GM19455 (cell line): ENCODE measurements at regions not wholly inside any gene's neighbourhood (a gene's known extent, or its start where the extent isn't known, plus 50 kb on each side); places are given as distances from the start of the nearest gene placed in this dataset.

Experiments used
- ATAC-seq: cut with Tn5 transposase; IDR thresholded peaks from one replicate; pipeline ENCODE4 v1.9.1; 2021; ENCODE audit not compliant: unreplicated experiment

- no peak for ATAC-seq
Observed at GRCh38 chr14:47763188-47763854, 87.9 kb upstream of the MDGA2 start.

DNA sequence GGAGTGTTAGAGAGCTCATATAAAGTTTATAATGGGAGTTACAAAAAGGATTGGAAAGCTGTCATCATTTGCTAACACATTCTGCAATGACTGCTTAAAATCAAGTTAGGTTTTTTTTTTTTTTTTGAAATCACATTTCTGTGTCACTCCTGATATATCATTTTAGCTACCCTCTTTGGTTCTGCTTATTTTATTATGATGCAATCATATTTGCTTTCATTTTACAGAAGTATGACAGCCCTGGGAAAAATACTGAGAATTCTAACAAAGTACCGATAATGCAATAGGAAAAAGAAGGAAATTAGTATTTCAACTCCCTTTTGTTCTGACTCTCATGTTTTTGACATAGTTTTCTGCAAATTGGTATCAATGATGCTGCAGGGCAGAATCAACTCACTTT lies 71.6 kb upstream of the MDGA2 start:
- ATAC-seq: no peak

DNA sequence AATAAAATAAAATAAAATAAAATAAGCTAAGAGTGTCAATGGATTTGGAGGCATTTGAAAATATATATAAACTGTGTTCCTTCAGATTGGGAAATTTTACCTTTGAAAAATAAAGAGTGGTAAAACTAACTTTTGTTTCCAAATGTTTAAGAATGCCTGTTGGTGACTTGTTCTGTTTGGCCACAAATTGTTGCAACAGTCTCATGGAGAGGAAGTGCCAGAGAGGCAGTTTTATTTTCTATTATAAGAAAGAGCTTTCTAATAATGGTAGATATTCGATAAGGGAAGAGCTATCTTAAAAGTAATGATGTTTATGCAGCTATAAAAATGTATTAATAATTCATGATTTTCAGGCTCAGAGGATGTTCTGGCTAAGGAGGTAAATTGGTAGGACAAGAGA lies 68.8 kb upstream of the MDGA2 start:
- no peak for ATAC-seq

GRCh38 chr14:47739541-47739940 lies 64.1 kb upstream of the MDGA2 start:
- no peak for ATAC-seq

GRCh38 chr14:47730296-47730695 lies 54.9 kb upstream of the MDGA2 start:
- ATAC-seq: no peak
